Endothelial cell (in vitro differentiated cells): ENCODE measurements at regions not wholly inside any gene's neighbourhood (a gene's known extent, or its start where the extent isn't known, plus 50 kb on each side); places are given as distances from the start of the nearest gene placed in this dataset.
"Not testable (repeated sequence)": the region's sequence is repeated elsewhere in the genome, so short reads cannot be mapped to it uniquely, and the experiment has no call there.

Experiments
- DNase-seq: peaks from one replicate; pipeline ENCODE4 v3.0.0; 2021; ENCODE audit warnings: low spot score
- H3K27ac Mint-ChIP-seq: one replicate; pipeline ENCODE4 v1.8.0; 2021; ENCODE audit warnings: mixed read lengths, inconsistent platforms; ENCODE audit not compliant: unreplicated experiment
- H3K27me3 Mint-ChIP-seq: one replicate; pipeline ENCODE4 v1.8.0; 2021; ENCODE audit warnings: mild to moderate bottlenecking, moderate library complexity, mixed read lengths, inconsistent platforms; ENCODE audit not compliant: unreplicated experiment
- H3K36me3 Mint-ChIP-seq: one replicate; pipeline ENCODE4 v1.8.0; 2021; ENCODE audit warnings: mild to moderate bottlenecking, low read depth, mixed read lengths, inconsistent platforms; ENCODE audit not compliant: unreplicated experiment
- H3K4me1 Mint-ChIP-seq: one replicate; pipeline ENCODE4 v1.8.0; 2021; ENCODE audit warnings: mild to moderate bottlenecking, mixed read lengths, inconsistent platforms; ENCODE audit not compliant: unreplicated experiment
- H3K4me3 Mint-ChIP-seq: one replicate; pipeline ENCODE4 v1.8.0; 2021; ENCODE audit warnings: mild to moderate bottlenecking, mixed read lengths, inconsistent platforms; ENCODE audit not compliant: unreplicated experiment
- H3K9me3 Mint-ChIP-seq: one replicate; pipeline ENCODE4 v1.8.0; 2021; ENCODE audit warnings: mixed read lengths, inconsistent platforms; ENCODE audit not compliant: unreplicated experiment
- CTCF ChIP-seq: fragments of 200-600 bp; sonication (generic); IDR thresholded peaks from one replicate; pipeline ENCODE4 v1.5.0; 2021; ENCODE audit warnings: antibody characterized with exemption; ENCODE audit not compliant: unreplicated experiment

GRCh38 chr12:128109236-128109635 lies 157.7 kb upstream of the TMEM132C start:
- no peak for DNase-seq
- peaks cover 25% of the 10 kb centered on the region for H3K9me3 Mint-ChIP-seq
- H3K4me1 Mint-ChIP-seq, result no peaks in the 10 kb centered on the region
- no peak for TF ChIP-seq CTCF
- no peak overlapping the region for H3K4me3 Mint-ChIP-seq
- no peaks in the 10 kb centered on the region for H3K27me3 Mint-ChIP-seq
- H3K36me3 Mint-ChIP-seq, result peaks cover 11% of the 10 kb centered on the region
- H3K27ac Mint-ChIP-seq, result no peak overlapping the region

- Mint-ChIP-seq H3K4me1 (no peaks in the 10 kb centered on the region), H3K27ac (no peak overlapping the region), H3K36me3 (peaks cover 11% of the 10 kb centered on the region), H3K9me3 (peaks cover 27% of the 10 kb centered on the region), H3K4me3 (no peak overlapping the region), H3K27me3 (no peaks in the 10 kb centered on the region)
- no peak for TF ChIP-seq CTCF
- DNase-seq, result no peak
Observed at GRCh38 chr12:128109636-128110035, 157.3 kb upstream of the TMEM132C start.

GRCh38 chr12:128111333-128111732 lies 155.6 kb upstream of the TMEM132C start:
- no peak for DNase-seq
- Mint-ChIP-seq H3K27ac (no peak overlapping the region), H3K4me3 (no peak overlapping the region), H3K36me3 (peaks cover 15% of the 10 kb centered on the region), H3K4me1 (no peaks in the 10 kb centered on the region), H3K9me3 (peaks cover 29% of the 10 kb centered on the region), H3K27me3 (no peaks in the 10 kb centered on the region)
- TF ChIP-seq CTCF, result no peak

GRCh38 chr12:128111951-128112350 lies 155.0 kb upstream of the TMEM132C start:
- Mint-ChIP-seq H3K27ac (no peak overlapping the region), H3K27me3 (no peaks in the 10 kb centered on the region), H3K9me3 (peaks cover 29% of the 10 kb centered on the region), H3K36me3 (peaks cover 15% of the 10 kb centered on the region), H3K4me3 (no peak overlapping the region), H3K4me1 (no peaks in the 10 kb centered on the region)
- TF ChIP-seq CTCF, result no peak
- no peak for DNase-seq

GRCh38 chr12:128113250-128113649 lies 153.7 kb upstream of the TMEM132C start:
- H3K9me3 Mint-ChIP-seq, result peaks cover 32% of the 10 kb centered on the region
- not testable (repeated sequence) for H3K27me3 Mint-ChIP-seq, H3K4me3 Mint-ChIP-seq

GRCh38 chr12:128114485-128114884 lies 152.5 kb upstream of the TMEM132C start:
- DNase-seq, result no peak
- no peaks in the 10 kb centered on the region for H3K27me3 Mint-ChIP-seq
- H3K4me1 Mint-ChIP-seq, result no peaks in the 10 kb centered on the region
- no peak overlapping the region for H3K4me3 Mint-ChIP-seq
- H3K27ac Mint-ChIP-seq, result no peak overlapping the region
- TF ChIP-seq CTCF, result no peak
- peaks cover 30% of the 10 kb centered on the region for H3K9me3 Mint-ChIP-seq
- H3K36me3 Mint-ChIP-seq, result peaks cover 15% of the 10 kb centered on the region

More at GRCh38 chr12:128113250-128113649, 153.7 kb upstream of the TMEM132C start:
- peaks cover 15% of the 10 kb centered on the region for H3K36me3 Mint-ChIP-seq
- DNase-seq, H3K4me1 Mint-ChIP-seq, H3K27ac Mint-ChIP-seq: not testable (repeated sequence)
